WI38 (cell line): ENCODE measurements at regions not wholly inside any gene's neighbourhood (a gene's known extent, or its start where the extent isn't known, plus 50 kb on each side); places are given as distances from the start of the nearest gene placed in this dataset.
"Not testable (repeated sequence)": the region's sequence is repeated elsewhere in the genome, so short reads cannot be mapped to it uniquely, and the experiment has no call there.

Source experiments
- H3K4me3 ChIP-seq: 2 replicates; pipeline ENCODE4 v1.5.1; 2011; ENCODE audit warnings: low read depth, mild to moderate bottlenecking, control low read depth, low read length
- TF ChIP-seq, protein P1 (sequence below): IDR thresholded peaks from 2 replicates; pipeline ENCODE4 v1.5.1; 2012; ENCODE audit warnings: low read depth, mild to moderate bottlenecking, control low read depth, low read length

DNA sequence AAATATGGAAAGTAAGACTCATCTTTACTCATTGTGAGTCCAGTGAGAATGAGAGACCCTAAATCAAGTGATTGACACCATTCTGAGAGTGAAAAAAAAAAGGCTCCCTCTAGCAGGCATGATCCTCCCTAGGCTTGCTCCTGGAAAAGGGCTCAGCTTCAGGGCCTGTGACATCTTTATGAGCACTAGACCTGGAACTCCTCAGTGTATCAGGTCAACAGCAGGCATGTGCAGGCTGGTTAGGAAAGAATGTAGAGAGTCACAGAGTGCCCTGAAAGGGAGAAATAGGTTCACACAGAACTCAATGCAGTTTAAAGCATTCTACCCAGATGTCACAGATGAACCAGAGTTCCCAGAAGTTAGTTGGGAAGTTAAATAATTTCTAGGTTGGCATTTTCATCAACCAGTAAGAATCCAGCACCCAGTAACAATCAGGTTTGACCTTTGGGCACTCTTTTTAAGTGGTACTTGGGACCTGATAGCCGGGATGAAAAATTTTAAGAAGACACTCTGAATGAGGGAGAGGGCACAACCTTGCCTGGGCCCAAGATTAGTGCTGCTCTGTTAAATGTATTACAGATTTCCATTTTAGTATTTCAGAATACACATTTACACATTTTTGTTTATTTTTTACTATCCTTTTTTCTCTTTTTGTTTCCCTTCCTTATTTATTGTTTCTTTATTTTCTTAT, 828.8 kb downstream of the C12orf50 start:
- no peak overlapping the region for H3K4me3 ChIP-seq
- TF ChIP-seq, protein P1, sequence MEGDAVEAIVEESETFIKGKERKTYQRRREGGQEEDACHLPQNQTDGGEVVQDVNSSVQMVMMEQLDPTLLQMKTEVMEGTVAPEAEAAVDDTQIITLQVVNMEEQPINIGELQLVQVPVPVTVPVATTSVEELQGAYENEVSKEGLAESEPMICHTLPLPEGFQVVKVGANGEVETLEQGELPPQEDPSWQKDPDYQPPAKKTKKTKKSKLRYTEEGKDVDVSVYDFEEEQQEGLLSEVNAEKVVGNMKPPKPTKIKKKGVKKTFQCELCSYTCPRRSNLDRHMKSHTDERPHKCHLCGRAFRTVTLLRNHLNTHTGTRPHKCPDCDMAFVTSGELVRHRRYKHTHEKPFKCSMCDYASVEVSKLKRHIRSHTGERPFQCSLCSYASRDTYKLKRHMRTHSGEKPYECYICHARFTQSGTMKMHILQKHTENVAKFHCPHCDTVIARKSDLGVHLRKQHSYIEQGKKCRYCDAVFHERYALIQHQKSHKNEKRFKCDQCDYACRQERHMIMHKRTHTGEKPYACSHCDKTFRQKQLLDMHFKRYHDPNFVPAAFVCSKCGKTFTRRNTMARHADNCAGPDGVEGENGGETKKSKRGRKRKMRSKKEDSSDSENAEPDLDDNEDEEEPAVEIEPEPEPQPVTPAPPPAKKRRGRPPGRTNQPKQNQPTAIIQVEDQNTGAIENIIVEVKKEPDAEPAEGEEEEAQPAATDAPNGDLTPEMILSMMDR, result no peak

DNA sequence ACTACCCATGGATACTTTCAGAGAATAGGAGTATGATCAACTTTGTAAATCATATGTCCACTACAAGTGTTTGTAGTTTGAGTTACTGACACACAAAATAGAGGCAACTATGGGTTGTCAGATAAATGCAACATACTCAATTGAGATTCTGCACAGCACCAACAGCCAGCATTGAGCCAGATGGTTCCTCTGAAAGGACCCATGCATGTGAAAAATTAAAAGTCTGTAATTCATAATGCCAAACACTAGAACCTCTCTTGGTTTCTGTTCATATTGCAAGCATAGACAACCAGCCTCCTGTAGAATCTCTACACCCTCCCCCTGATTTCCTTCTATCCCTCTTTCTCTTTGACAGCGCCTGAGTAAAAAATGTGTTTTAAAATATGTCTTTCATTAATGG, 831.0 kb downstream of the C12orf50 start:
- TF ChIP-seq, protein P1, result no peak
- H3K4me3 ChIP-seq, result no peak overlapping the region

DNA sequence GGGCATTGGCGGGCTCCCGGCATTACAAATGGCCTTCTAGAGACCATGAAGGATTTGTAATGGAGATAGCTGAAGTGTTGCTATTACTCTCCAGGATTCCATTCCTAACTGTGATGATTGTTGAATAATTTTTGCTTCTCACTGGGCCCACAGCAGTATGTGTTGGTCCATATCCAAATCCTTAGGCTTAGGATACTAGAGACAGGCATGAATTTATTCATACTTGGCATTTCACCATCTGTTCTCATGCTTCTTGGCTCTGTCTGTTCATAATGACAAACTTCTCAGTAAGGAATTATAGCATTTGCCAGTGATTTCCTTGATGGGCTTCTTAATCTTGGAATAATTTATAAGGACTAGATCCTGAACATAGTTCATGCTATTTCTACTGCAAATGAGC, 832.9 kb downstream of the C12orf50 start:
- TF ChIP-seq, protein P1, result no peak
- H3K4me3 ChIP-seq, result no peak overlapping the region

DNA sequence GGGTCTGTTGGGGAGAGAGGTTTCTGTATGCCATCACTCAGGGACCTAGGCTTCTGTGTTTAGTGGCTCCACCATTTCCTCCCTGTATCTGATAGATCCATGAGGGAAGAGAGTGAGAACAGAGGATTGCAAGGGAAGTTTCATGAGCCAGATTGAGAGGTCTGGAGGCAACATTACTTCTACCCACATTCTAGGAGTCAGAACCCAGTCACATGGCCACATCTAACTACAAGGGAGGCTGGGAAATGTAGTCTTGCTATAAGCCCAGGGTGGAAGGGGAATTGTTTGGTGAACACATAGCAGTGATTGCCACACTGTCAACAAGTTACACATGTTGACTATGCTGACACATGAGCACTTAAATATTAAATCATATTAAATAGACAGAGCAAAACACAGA, 834.8 kb downstream of the C12orf50 start:
- not testable (repeated sequence) for H3K4me3 ChIP-seq

DNA sequence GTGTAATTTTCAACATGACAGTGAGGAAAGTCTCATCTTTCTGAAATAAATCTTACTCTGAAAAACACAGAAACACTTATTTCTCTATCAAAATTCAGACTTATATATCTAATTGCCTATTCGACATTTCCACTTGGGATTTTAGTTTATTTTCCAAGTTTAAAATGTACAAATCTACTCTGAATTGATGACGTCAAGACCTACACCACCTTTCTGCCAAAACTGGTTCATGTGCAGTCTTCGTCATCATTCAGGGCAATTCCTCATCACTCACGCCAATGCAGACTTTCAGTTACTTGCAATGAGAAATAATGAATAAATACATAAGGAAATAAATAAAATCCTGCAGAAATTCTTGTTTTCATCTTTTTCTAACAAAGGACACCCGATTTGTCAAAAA, 843.8 kb downstream of the C12orf50 start:
- no peak overlapping the region for H3K4me3 ChIP-seq
- TF ChIP-seq, protein P1, result no peak

DNA sequence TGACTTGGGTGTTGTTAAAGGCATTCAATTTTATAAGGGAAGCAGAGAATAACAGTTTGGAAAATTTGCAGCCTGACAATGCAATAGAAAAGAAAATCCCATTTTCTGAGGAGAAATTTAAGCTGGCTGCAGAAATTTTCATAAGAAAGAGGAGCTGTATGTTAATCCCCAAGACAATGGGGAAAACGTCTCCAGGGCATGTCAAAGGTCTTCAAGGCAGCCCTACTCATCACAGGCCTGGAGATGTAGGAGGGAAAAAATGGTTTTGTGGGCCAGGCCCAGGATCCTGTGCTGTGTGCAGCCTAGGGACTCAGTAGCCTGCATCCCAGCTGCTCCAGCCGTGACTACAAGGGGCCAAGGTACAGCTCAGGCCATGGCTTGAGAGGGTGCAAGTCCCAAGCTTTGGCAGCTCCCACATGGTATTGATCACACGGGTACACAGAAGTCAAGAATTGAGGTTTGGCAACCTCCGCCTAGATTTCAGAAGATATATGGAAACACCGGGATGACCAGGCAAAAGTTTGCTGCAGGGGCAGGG, 846.4 kb downstream of the C12orf50 start:
- TF ChIP-seq, protein P1, result no peak
- H3K4me3 ChIP-seq, result no peak overlapping the region

DNA sequence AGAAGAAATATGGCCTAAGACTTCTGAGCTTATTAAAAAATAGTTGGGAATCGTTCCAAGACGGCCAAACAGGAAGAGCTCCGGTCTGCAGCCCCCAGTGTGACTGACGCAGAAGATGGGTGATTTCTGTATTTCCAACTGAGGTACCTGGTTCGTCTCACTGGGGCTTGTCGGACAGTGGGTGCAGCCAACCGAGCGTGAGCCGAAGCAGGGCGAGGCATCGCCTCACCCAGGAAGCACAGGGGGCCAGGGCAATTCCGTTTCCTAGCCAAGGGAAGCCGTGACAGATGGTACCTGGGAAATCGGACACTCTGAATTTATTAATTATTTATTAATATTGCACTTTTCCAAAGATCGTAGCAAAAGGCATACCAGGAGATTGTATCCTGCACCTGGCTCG, 857.8 kb downstream of the C12orf50 start:
- TF ChIP-seq, protein P1, result no peak
- H3K4me3 ChIP-seq, result no peak overlapping the region

DNA sequence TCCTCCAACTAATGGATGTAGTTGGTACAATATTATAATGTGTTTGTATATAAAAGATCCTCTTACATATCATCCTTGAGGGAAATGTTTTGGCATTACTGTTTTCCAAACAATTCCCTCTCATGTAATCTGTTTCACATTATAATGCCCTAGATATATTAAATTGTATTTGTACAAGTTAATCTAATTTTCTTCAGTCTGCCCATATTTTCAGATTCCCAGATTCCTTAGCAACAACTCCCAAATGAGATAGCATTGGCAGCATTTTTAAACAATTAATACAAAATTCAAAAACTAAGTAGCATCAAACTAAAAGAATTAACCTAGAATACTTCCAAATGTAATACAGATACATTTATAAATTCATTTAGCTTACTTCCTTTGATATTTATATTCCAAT, 860.2 kb downstream of the C12orf50 start:
- TF ChIP-seq, protein P1, result no peak
- H3K4me3 ChIP-seq, result no peak overlapping the region
